ENCODE measurements at regions not wholly inside any gene's neighbourhood (a gene's known extent, or its start where the extent isn't known, plus 50 kb on each side); places are given as distances from the start of the nearest gene placed in this dataset.

DNA sequence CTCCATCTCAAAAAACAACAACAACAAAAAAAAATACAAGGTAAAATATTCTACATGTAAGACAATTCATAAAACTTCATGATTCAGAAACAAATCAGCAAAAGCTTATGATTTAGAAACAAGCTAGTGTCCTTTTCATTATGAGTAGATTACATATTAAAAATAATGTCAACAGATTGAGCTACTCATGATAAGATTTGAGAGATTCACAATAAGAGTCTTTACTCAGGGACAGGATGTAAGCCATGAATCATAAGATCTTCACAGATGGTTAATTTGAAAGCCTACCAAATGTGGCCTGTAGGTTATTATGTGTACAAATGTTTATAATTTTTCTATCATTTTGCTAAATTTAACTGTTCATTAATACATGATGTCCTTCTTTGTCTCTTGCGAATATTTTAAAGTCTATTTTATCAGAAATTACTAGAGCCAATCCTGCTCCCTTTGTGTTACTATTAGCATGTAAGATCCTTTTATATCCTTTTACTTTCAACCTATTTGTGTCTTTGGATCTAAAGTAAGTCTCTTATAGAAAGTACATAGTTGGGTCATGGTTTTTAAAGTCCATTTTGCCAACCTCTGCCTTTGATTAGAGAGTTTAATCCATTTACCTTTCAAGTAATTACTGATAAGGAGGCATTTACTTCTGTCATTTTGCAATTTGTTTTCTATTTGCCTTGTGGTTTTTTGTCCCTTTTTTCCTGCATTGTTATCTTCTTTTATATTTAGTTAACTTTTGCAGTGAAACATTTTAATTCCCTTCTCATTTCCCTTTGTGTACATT is 68.3 kb upstream of the RXFP2 start:
- Histone ChIP-seq H3K4me3 (no peak overlapping the region), H3K27ac (no peak overlapping the region), H3K36me3 (replicated peaks in 1 of 2) (no peaks in the 10 kb centered on the region), H3K9me3 (replicated peaks in 1 of 3) (no peaks in the 10 kb centered on the region), H3K4me1 (replicated peaks in 1 of 2) (no peaks in the 10 kb centered on the region), H3K27me3 (no peaks in the 10 kb centered on the region)
- DNase-seq, result no peak
- 61 to 79% (median 70%) methylated on average over 1 of the region's 1 CpG for WGBS, 4 donors
- intact Hi-C loops (cut with DNase I), result no loop called here
- TF ChIP-seq, protein P1, sequence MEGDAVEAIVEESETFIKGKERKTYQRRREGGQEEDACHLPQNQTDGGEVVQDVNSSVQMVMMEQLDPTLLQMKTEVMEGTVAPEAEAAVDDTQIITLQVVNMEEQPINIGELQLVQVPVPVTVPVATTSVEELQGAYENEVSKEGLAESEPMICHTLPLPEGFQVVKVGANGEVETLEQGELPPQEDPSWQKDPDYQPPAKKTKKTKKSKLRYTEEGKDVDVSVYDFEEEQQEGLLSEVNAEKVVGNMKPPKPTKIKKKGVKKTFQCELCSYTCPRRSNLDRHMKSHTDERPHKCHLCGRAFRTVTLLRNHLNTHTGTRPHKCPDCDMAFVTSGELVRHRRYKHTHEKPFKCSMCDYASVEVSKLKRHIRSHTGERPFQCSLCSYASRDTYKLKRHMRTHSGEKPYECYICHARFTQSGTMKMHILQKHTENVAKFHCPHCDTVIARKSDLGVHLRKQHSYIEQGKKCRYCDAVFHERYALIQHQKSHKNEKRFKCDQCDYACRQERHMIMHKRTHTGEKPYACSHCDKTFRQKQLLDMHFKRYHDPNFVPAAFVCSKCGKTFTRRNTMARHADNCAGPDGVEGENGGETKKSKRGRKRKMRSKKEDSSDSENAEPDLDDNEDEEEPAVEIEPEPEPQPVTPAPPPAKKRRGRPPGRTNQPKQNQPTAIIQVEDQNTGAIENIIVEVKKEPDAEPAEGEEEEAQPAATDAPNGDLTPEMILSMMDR (IDR thresholded peaks at IDR 0.05), result no peak
- TF ChIP-seq POLR2A (IDR thresholded peaks at IDR 0.05), result no peak

DNA sequence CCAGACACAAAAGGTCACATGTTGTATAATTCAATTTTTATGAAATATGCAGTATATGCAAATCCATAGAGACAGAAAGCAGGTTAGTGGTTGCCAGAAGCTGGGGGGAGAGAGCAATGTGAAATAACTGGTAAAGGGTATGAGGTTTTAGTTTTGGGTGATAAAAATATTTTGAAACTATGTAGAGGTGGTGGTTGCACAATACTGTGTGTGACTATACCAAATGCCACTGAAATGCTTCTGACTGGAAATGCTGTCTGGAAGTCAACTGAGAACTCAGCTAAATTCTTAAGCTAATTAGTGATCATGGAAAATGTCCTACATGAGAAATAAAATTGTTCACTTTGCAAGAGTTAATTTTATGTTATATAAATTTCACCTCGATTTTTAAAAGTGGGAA is 65.3 kb upstream of the RXFP2 start:
- whole genome bisulfite sequencing, 4 donors, result 55 to 73% (median 57%) methylated on average over 1 of the region's 1 CpG
- DNase-seq, result no peak
- TF ChIP-seq, protein P1 (IDR thresholded peaks at IDR 0.05), result no peak
- TF ChIP-seq POLR2A (IDR thresholded peaks at IDR 0.05), result no peak
- H3K4me3 ChIP-seq, result no peak overlapping the region
- no peaks in the 10 kb centered on the region for H3K27me3 ChIP-seq
- H3K36me3 ChIP-seq (replicated peaks in 1 of 2), result no peaks in the 10 kb centered on the region
- H3K4me1 ChIP-seq (replicated peaks in 1 of 2), result no peaks in the 10 kb centered on the region
- intact Hi-C loops (cut with DNase I), result no loop called here
- H3K27ac ChIP-seq, result no peak overlapping the region
- H3K9me3 ChIP-seq (replicated peaks in 1 of 3), result no peaks in the 10 kb centered on the region

DNA sequence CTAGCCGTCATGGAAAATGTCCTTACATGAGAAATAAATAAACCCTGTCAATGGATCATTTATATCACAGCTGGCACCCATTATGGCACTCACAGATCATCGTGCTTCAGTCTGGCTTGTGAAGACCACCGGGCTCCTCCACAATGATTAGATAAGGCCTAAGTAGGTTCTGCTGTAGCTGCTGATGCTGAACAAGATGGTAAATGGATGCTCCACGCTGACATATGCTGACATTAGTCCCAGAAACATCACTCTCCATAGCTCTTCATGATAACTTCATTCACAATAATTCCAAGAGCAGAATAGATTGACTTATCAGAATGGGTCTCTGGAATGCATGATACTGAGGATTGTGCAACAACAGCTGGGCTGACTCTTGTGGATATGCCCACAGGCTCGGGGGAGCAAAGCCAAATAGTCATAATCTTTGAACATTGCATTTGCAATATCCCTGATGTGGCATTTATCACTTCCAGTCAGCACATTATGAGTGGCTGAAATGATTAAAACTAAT is 63.8 kb upstream of the RXFP2 start:
- H3K27ac ChIP-seq, result no peak overlapping the region
- H3K27me3 ChIP-seq, result no peaks in the 10 kb centered on the region
- DNase-seq, result no peak
- no peaks in the 10 kb centered on the region for H3K9me3 ChIP-seq (replicated peaks in 1 of 3)
- no peaks in the 10 kb centered on the region for H3K4me1 ChIP-seq (replicated peaks in 1 of 2)
- no peaks in the 10 kb centered on the region for H3K36me3 ChIP-seq (replicated peaks in 1 of 2)
- no peak for TF ChIP-seq POLR2A (IDR thresholded peaks at IDR 0.05)
- TF ChIP-seq, protein P1 (IDR thresholded peaks at IDR 0.05), result no peak
- no peak overlapping the region for H3K4me3 ChIP-seq
- WGBS, 4 donors, result 9 to 44% (median 37%) methylated on average over 5 of the region's 5 CpGs
- intact Hi-C loops (cut with DNase I), result no loop called here

DNA sequence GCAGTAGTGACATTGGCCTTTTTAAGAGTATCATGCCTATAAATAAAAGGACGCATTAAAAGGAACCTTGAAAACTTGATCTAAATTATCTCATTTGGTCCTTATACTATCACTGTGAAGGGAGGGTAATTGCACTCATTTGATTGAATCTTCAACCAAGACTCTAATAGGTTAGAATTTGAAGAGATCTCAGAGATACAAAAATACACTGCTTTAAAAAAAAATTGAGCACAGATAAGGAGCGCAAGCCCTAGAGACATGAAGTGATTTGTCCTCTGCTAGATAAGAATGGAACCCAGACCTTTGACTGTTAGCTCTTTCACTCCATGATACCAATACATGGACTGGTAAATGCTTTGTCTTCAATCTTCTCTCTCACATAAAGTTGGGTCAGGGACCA is 58.2 kb upstream of the RXFP2 start:
- Histone ChIP-seq H3K36me3 (replicated peaks in 1 of 2) (no peaks in the 10 kb centered on the region), H3K4me1 (replicated peaks in 1 of 2) (no peaks in the 10 kb centered on the region), H3K9me3 (replicated peaks in 1 of 3) (no peaks in the 10 kb centered on the region), H3K4me3 (no peak overlapping the region), H3K27me3 (no peaks in the 10 kb centered on the region), H3K27ac (no peak overlapping the region)
- TF ChIP-seq, protein P1 (IDR thresholded peaks at IDR 0.05), result no peak
- no peak for TF ChIP-seq POLR2A (IDR thresholded peaks at IDR 0.05)
- WGBS, 4 donors, result 64 to 77% (median 72%) methylated on average over 2 of the region's 2 CpGs
- no peak for DNase-seq
- intact Hi-C loops (cut with DNase I), result no loop called here

Data from adrenal gland (tissue), 9 donors.